ENCODE measurements at regions not wholly inside any gene's neighbourhood (a gene's known extent, or its start where the extent isn't known, plus 50 kb on each side); places are given as distances from the start of the nearest gene placed in this dataset.

DNA sequence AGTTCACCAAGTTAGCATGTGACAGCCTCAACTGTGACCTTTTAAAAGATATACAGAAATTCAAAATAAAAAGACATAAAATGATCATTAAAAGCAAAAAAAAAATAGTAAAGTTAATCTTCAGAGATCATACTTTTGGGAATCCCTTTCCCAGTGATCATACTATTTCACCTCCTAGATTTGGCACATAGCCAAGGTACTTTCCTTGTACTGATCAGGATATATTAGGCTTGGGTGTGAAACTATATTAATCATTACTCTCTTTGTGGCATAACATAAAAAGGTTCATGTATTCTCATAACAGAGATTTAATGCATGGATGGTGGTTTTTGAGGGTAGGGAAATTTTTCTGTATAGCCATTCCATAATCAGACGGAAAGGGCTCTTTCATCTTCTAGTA is 109.6 kb upstream of the ZWINT start:
- TF ChIP-seq EZH2 (IDR thresholded peaks at IDR 0.05; ENCODE audit: insufficient read depth, poor library complexity, severe bottlenecking): no peak
- no peak for TF ChIP-seq EZH2phosphoT487 (IDR thresholded peaks at IDR 0.05; ENCODE audit: insufficient read depth, low read depth)
